Adrenal gland (tissue), 9 donors: ENCODE measurements at regions not wholly inside any gene's neighbourhood (a gene's known extent, or its start where the extent isn't known, plus 50 kb on each side); places are given as distances from the start of the nearest gene placed in this dataset.

Experiments
- DNase-seq, 7 donors: peaks; one replicate each; pipeline ENCODE4 v3.0.0-alpha.2; 2019 to 2020
- H3K27ac ChIP-seq, 5 donors: fragments of 200-600 bp; sonication (generic) in 4 of 5; 1 replicate in 3 of 5; 2 replicates in 2 of 5; pipeline versions ENCODE4 v1.5.1 to v1.8.0; 2016 to 2020; ENCODE audit warnings: mild to moderate bottlenecking in 1 of 5
- H3K27me3 ChIP-seq: fragments of 200-600 bp; 2 replicates; pipeline ENCODE4 v1.8.0; 2021
- H3K36me3 ChIP-seq, 2 donors: fragments of 200-600 bp; replicated peaks in 1 of 2; 1 replicate in 1 of 2; 2 replicates in 1 of 2; pipeline versions ENCODE4 v1.5.1 to v1.8.0; 2018 to 2022
- H3K4me1 ChIP-seq, 2 donors: fragments of 200-600 bp; replicated peaks in 1 of 2; 1 replicate in 1 of 2; 2 replicates in 1 of 2; pipeline versions ENCODE4 v1.5.1 to v1.8.0; 2018 to 2021
- H3K4me3 ChIP-seq, 4 donors: fragments of 200-600 bp; sonication (generic) in 3 of 4; one replicate each; pipeline ENCODE4 v1.5.1; 2016 to 2018
- H3K9me3 ChIP-seq, 3 donors: fragments of 200-600 bp; sonication (generic) in 1 of 3; replicated peaks in 1 of 3; 1 replicate in 2 of 3; 2 replicates in 1 of 3; pipeline versions ENCODE4 v1.5.1 to v1.8.0; 2016 to 2021
- POLR2A ChIP-seq, 2 donors: fragments of 450-650 bp; IDR thresholded peaks; one replicate each; pipeline ENCODE4 v1.6.1; 2017; ENCODE audit warnings: antibody characterized with exemption in 2 of 2, mild to moderate bottlenecking in 2 of 2, moderate library complexity in 1 of 2
- WGBS, 4 donors: extraction: QIAGEN DNeasy Blood & Tissue Kit in 2 of 4; methylation state at CpG; one replicate each; pipeline versions ENCODE4 v1.1.5 to v1.1.7; 2013 to 2017; 5-methylcytosine and 5-hydroxymethylcytosine counted together
- intact Hi-C, 2 donors: fragments of 100-400 bp; cut with DNase I; formaldehyde crosslinking; loops; one replicate each; pipeline versions ENCODE4 v1.14.1 to v1.15.0; 2022 to 2023
- TF ChIP-seq, protein P1 (sequence below), 6 experiments: fragments of 450-650 bp in 4 of 6; fragments of 200-600 bp in 2 of 6; sonication (generic) in 1 of 6; IDR thresholded peaks; 1 replicate in 5 of 6; 2 replicates in 1 of 6; pipeline versions ENCODE4 v1.5.1 to v1.8.0; 2016 to 2021; ENCODE audit warnings: antibody characterized with exemption in 6 of 6, mild to moderate bottlenecking in 2 of 6, moderate library complexity in 1 of 6
- donor health status: healthy with polysubstance abuse.
- donor health status: Bipolar disorder and iron deficiency.
- donor health status: DM: yes; HTN: yes; CAD: no.
- donor health status: DM: no; HTN: no; CAD: no.
- donor health status: DM: no; HTN: no; CAD: no.

DNA sequence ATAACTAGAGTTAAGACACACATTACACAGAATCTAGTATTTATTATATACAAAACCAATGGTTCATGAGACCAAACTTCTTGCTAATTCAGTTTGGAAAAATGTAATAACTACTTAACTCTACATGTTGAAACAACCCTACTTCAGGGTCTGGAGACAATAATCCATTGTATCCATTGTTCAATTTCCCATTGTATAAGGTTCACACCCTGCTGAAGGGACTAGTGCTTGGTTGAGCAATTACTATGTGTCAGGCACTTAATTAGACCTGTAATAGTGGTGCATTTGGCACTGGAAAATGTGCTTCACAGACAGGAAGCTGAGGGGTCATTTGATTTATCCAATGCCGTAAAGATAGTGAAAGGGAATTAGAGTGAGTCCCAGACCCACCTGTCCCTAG, 114.3 kb upstream of the PAPPA start:
- TF ChIP-seq, protein P1, sequence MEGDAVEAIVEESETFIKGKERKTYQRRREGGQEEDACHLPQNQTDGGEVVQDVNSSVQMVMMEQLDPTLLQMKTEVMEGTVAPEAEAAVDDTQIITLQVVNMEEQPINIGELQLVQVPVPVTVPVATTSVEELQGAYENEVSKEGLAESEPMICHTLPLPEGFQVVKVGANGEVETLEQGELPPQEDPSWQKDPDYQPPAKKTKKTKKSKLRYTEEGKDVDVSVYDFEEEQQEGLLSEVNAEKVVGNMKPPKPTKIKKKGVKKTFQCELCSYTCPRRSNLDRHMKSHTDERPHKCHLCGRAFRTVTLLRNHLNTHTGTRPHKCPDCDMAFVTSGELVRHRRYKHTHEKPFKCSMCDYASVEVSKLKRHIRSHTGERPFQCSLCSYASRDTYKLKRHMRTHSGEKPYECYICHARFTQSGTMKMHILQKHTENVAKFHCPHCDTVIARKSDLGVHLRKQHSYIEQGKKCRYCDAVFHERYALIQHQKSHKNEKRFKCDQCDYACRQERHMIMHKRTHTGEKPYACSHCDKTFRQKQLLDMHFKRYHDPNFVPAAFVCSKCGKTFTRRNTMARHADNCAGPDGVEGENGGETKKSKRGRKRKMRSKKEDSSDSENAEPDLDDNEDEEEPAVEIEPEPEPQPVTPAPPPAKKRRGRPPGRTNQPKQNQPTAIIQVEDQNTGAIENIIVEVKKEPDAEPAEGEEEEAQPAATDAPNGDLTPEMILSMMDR (IDR thresholded peaks at IDR 0.05), result no peak
- TF ChIP-seq POLR2A (IDR thresholded peaks at IDR 0.05), result no peak
- intact Hi-C loops, result no loop called here
- Histone ChIP-seq H3K4me3 (no peak overlapping the region), H3K4me1 (no peaks in the 10 kb centered on the region), H3K27ac (no peak overlapping the region), H3K9me3 (no peaks in the 10 kb centered on the region), H3K36me3 (no peaks in the 10 kb centered on the region), H3K27me3 (no peaks in the 10 kb centered on the region)
- 43 to 88% (median 65%) methylated on average over 1 of the region's 1 CpG for WGBS, 4 donors
- no peak for DNase-seq

DNA sequence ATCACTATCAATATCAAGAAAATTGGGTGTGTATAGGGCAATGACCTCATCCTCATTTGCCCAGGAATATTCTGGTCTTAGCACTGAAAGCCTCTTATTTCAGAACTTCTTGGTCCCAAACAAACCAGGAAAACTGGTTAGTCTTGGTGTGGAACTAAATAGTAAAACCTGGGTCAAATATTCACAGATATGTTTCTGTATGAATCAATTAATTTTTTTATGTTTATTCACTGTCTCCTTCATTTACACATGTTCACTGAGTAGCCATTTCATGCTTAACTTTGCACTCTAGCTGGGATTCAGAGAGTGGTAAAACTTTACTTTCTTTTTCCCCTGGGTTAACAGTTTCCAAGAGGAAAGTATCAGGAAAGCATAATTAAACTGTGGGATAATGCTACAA, 113.7 kb upstream of the PAPPA start:
- Histone ChIP-seq H3K36me3 (no peaks in the 10 kb centered on the region), H3K9me3 (no peaks in the 10 kb centered on the region), H3K4me1 (no peaks in the 10 kb centered on the region), H3K27me3 (no peaks in the 10 kb centered on the region), H3K4me3 (no peak overlapping the region), H3K27ac (no peak overlapping the region)
- intact Hi-C loops, result no loop called here
- no peak for DNase-seq
- TF ChIP-seq POLR2A (IDR thresholded peaks at IDR 0.05), result no peak
- TF ChIP-seq, protein P1 (IDR thresholded peaks at IDR 0.05), result no peak

DNA sequence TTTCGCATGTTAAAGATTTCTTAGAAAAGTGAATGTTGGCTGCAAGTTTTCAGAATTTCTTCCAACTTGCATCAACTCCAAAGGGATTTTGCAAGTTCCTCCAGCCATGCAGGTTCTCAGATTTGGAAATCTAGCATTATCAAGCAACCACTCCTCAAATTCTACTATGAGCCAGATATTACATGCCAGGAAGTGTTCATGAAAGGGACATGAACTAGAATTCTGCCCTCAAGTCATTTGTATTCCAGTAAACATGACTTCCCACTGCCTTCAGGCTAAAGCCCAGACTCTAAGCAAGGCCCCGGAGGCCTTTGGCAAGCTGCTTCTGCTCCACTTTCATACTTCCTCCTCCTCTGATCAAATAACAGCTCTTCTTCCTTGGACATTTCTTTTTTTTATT, 111.3 kb upstream of the PAPPA start:
- H3K27ac ChIP-seq, result no peak overlapping the region
- no peak overlapping the region for H3K4me3 ChIP-seq
- H3K36me3 ChIP-seq, result no peaks in the 10 kb centered on the region
- TF ChIP-seq, protein P1 (IDR thresholded peaks at IDR 0.05), result no peak
- TF ChIP-seq POLR2A (IDR thresholded peaks at IDR 0.05), result no peak
- intact Hi-C loops, result no loop called here
- no peaks in the 10 kb centered on the region for H3K27me3 ChIP-seq
- 69 to 71% (median 71%) methylated on average over 2 of the region's 2 CpGs for WGBS, 4 donors
- DNase-seq, result no peak
- no peaks in the 10 kb centered on the region for H3K9me3 ChIP-seq
- no peaks in the 10 kb centered on the region for H3K4me1 ChIP-seq

DNA sequence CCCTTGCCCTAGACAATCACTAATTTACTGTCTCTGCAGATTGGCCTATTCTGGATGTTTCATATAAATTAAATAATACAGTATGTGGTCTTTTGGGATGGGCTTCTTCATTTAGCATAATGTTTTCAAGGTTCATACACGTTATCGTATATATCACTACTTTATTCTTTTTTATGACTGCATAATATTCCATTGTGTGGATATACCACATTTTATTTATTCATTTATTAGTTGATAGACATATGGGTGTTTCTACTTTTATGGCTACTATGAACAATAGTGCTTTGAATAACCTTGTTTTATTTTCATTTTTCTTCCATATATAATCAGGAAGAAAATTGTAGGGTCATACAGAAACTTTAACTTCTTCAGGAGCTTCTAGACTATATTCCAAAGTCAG, 108.5 kb upstream of the PAPPA start:
- Histone ChIP-seq H3K4me1 (no peaks in the 10 kb centered on the region), H3K27me3 (no peaks in the 10 kb centered on the region), H3K4me3 (no peak overlapping the region), H3K9me3 (no peaks in the 10 kb centered on the region), H3K36me3 (no peaks in the 10 kb centered on the region), H3K27ac (no peak overlapping the region)
- intact Hi-C loops, result no loop called here
- WGBS, 4 donors, result 87 to 95% (median 93%) methylated on average over 2 of the region's 2 CpGs
- no peak for DNase-seq
- TF ChIP-seq, protein P1 (IDR thresholded peaks at IDR 0.05), result no peak
- no peak for TF ChIP-seq POLR2A (IDR thresholded peaks at IDR 0.05)
